ENCODE measurements at regions not wholly inside any gene's neighbourhood (a gene's known extent, or its start where the extent isn't known, plus 50 kb on each side); places are given as distances from the start of the nearest gene placed in this dataset.

DNA sequence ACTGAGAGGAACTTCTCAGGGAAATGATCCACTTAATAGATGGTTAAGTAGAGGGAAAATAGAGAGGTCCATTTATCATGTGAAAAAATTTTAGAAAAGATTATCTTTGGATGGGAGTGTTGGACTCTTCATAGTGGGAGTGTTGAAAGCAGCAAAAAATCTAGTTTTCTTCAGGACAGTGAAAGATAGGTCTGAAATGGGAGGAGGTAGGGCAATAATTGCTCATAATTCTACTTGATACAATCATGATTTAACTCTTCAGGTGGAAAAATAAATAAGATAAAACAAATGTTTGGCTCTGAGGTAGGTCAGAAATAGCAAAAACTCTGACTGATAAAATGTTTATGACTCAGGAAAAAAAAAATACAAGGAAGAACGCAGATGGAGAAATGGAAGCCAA lies 144.1 kb upstream of the DPH6 start:
- TF ChIP-seq, protein P1, sequence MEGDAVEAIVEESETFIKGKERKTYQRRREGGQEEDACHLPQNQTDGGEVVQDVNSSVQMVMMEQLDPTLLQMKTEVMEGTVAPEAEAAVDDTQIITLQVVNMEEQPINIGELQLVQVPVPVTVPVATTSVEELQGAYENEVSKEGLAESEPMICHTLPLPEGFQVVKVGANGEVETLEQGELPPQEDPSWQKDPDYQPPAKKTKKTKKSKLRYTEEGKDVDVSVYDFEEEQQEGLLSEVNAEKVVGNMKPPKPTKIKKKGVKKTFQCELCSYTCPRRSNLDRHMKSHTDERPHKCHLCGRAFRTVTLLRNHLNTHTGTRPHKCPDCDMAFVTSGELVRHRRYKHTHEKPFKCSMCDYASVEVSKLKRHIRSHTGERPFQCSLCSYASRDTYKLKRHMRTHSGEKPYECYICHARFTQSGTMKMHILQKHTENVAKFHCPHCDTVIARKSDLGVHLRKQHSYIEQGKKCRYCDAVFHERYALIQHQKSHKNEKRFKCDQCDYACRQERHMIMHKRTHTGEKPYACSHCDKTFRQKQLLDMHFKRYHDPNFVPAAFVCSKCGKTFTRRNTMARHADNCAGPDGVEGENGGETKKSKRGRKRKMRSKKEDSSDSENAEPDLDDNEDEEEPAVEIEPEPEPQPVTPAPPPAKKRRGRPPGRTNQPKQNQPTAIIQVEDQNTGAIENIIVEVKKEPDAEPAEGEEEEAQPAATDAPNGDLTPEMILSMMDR (IDR thresholded peaks at IDR 0.05; ENCODE audit: insufficient read depth in 1 of 2, low read depth in 1 of 2, low read length in 1 of 2, severe bottlenecking in 1 of 2, unreplicated experiment in 1 of 2): no peak
- intact Hi-C loops (cut with micrococcal nuclease; ENCODE audit: unreplicated experiment): loop anchor here (10.0 kb wide), 1 partner anchor 215 kb away; no protein-coding TSS in a partner anchor
- H3K4me3 ChIP-seq (ENCODE audit: low read depth, low read length): no peak overlapping the region
- H3K4me1 ChIP-seq: peaks cover 24% of the 10 kb centered on the region
- Mint-ChIP-seq H3K27ac (ENCODE audit: unreplicated experiment) (no peak overlapping the region), H3K4me3 (ENCODE audit: unreplicated experiment) (no peak overlapping the region), H3K36me3 (ENCODE audit: insufficient read depth, unreplicated experiment) (no peaks in the 10 kb centered on the region), H3K9me3 (ENCODE audit: unreplicated experiment) (peaks cover 6% of the 10 kb centered on the region), H3K27me3 (ENCODE audit: insufficient read depth, unreplicated experiment) (no peaks in the 10 kb centered on the region), H3K4me1 (ENCODE audit: low read depth, unreplicated experiment) (peaks cover 22% of the 10 kb centered on the region)
- no peaks in the 10 kb centered on the region for H3K27me3 ChIP-seq (replicated peaks; ENCODE audit: control insufficient read depth, insufficient read depth, low read length)
- ChIA-PET POLR2A (no interaction called here), CTCF (no interaction called here)
- no peaks in the 10 kb centered on the region for H3K36me3 ChIP-seq (ENCODE audit: control insufficient read depth, insufficient read depth, low read length)
- no peaks in the 10 kb centered on the region for H3K9me3 ChIP-seq
- BruUV-seq (replicated peaks): no TSS peak
- no peak for DNase-seq

DNA sequence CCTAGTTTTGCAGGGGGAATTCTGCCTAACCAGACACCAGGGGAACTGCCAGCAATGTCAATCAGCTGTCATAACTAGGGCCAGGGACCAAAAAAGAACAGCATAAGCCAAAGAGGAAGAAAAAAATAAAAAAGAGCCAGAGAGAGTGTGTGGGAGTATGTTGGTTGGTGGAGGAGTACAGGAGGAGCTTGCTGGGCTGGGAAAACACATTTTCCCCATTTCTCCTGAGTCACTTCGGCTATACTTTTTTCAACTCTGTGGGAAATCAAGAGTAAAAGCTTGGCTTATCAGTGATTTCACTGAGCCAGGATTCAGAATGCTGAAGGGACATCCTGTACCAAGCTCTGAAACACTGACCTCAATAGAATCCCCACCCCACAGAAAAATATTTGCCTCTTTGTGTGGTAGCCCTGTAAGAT lies 144.7 kb upstream of the DPH6 start:
- H3K36me3 ChIP-seq (ENCODE audit: control insufficient read depth, insufficient read depth, low read length): no peaks in the 10 kb centered on the region
- no peak overlapping the region for H3K4me3 ChIP-seq (ENCODE audit: low read depth, low read length)
- H3K9me3 ChIP-seq: no peaks in the 10 kb centered on the region
- H3K4me1 ChIP-seq: peaks cover 29% of the 10 kb centered on the region
- Mint-ChIP-seq H3K4me3 (ENCODE audit: unreplicated experiment) (no peak overlapping the region), H3K27ac (ENCODE audit: unreplicated experiment) (no peak overlapping the region), H3K4me1 (ENCODE audit: low read depth, unreplicated experiment) (peaks cover 23% of the 10 kb centered on the region), H3K36me3 (ENCODE audit: insufficient read depth, unreplicated experiment) (no peaks in the 10 kb centered on the region), H3K27me3 (ENCODE audit: insufficient read depth, unreplicated experiment) (no peaks in the 10 kb centered on the region), H3K9me3 (ENCODE audit: unreplicated experiment) (peaks cover 6% of the 10 kb centered on the region)
- ChIA-PET CTCF (no interaction called here), POLR2A (no interaction called here)
- TF ChIP-seq, protein P1 (IDR thresholded peaks at IDR 0.05; ENCODE audit: insufficient read depth in 1 of 2, low read depth in 1 of 2, low read length in 1 of 2, severe bottlenecking in 1 of 2, unreplicated experiment in 1 of 2): no peak
- intact Hi-C loops (cut with micrococcal nuclease; ENCODE audit: unreplicated experiment): loop anchor here (10.0 kb wide), 1 partner anchor 214 kb away; no protein-coding TSS in a partner anchor
- no TSS peak for BruUV-seq (replicated peaks)
- H3K27me3 ChIP-seq (replicated peaks; ENCODE audit: control insufficient read depth, insufficient read depth, low read length): no peaks in the 10 kb centered on the region
- no peak for DNase-seq

DNA sequence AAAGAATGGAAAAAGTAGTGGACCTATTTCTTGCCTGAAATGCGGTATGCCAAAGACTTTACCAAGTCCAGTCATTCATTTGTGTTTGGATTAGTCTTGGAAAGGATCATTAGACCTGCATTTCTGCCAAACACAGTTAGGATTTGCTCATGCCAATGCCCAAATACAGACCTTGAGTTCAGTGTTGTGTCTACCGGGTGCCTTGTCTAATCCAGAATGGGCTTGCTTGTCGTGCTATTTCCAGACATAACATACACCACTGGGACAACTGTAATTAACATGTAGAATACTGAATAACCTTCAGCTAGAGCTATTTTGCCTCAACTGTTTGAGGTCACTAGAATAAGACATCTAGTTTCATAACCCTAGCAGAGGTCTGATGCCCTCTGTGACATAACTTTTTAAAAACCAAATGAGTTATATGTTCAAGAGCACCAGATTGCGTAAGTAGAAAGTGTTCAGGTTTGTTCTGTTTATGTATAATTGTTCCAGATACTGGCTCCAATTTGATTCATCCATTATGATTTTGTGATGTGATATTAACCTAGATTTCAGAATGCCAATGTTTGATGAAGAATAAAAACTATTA lies 145.3 kb upstream of the DPH6 start:
- Histone ChIP-seq H3K4me3 (ENCODE audit: low read depth, low read length) (no peak overlapping the region), H3K27me3 (replicated peaks; ENCODE audit: control insufficient read depth, insufficient read depth, low read length) (no peaks in the 10 kb centered on the region), H3K4me1 (peaks cover 34% of the 10 kb centered on the region), H3K36me3 (ENCODE audit: control insufficient read depth, insufficient read depth, low read length) (no peaks in the 10 kb centered on the region), H3K9me3 (no peaks in the 10 kb centered on the region)
- Mint-ChIP-seq H3K4me3 (ENCODE audit: unreplicated experiment) (no peak overlapping the region), H3K36me3 (ENCODE audit: insufficient read depth, unreplicated experiment) (no peaks in the 10 kb centered on the region), H3K27me3 (ENCODE audit: insufficient read depth, unreplicated experiment) (no peaks in the 10 kb centered on the region), H3K4me1 (ENCODE audit: low read depth, unreplicated experiment) (peaks cover 28% of the 10 kb centered on the region), H3K9me3 (ENCODE audit: unreplicated experiment) (peaks cover 6% of the 10 kb centered on the region), H3K27ac (ENCODE audit: unreplicated experiment) (no peak overlapping the region)
- DNase-seq: no peak
- TF ChIP-seq, protein P1 (IDR thresholded peaks at IDR 0.05; ENCODE audit: insufficient read depth in 1 of 2, low read depth in 1 of 2, low read length in 1 of 2, severe bottlenecking in 1 of 2, unreplicated experiment in 1 of 2): no peak
- ChIA-PET CTCF (no interaction called here), POLR2A (no interaction called here)
- intact Hi-C loops (cut with micrococcal nuclease; ENCODE audit: unreplicated experiment): loop anchor here (10.0 kb wide), 1 partner anchor 214 kb away; no protein-coding TSS in a partner anchor
- no TSS peak for BruUV-seq (replicated peaks)

Data from Caco-2 (cell line).